Panc1 (cell line): ENCODE measurements at regions not wholly inside any gene's neighbourhood (a gene's known extent, or its start where the extent isn't known, plus 50 kb on each side); places are given as distances from the start of the nearest gene placed in this dataset.

Experiments
- POLR2AphosphoS5 ChIP-seq: IDR thresholded peaks from 2 replicates; pipeline ENCODE4 v1.6.1; 2012; ENCODE audit warnings: mild to moderate bottlenecking, low read depth, low read length, moderate library complexity
- SIN3A ChIP-seq: IDR thresholded peaks from 2 replicates; pipeline ENCODE4 v1.6.1; 2012; ENCODE audit warnings: low read depth, mild to moderate bottlenecking, low read length, moderate library complexity, borderline replicate concordance; ENCODE audit not compliant: insufficient read depth
- TCF7L2 ChIP-seq: IDR thresholded peaks from 2 replicates; pipeline ENCODE4 v1.6.1; 2011; ENCODE audit warnings: mild to moderate bottlenecking, low read depth, low read length, inconsistent platforms
- TF ChIP-seq, protein P1 (sequence below): fragments of 450-650 bp; IDR thresholded peaks from 2 replicates; pipeline ENCODE4 v1.5.1; 2017; ENCODE audit warnings: mild to moderate bottlenecking
- TF ChIP-seq, protein P2 (sequence below), 2 experiments: IDR thresholded peaks; 2 replicates each; pipeline ENCODE4 v1.6.1; 2011 to 2012; ENCODE audit warnings: low read depth in 2 of 2, control low read depth in 1 of 2, low read length in 1 of 2, mild to moderate bottlenecking in 1 of 2, moderate library complexity in 1 of 2; ENCODE audit not compliant: insufficient read depth in 1 of 2

DNA sequence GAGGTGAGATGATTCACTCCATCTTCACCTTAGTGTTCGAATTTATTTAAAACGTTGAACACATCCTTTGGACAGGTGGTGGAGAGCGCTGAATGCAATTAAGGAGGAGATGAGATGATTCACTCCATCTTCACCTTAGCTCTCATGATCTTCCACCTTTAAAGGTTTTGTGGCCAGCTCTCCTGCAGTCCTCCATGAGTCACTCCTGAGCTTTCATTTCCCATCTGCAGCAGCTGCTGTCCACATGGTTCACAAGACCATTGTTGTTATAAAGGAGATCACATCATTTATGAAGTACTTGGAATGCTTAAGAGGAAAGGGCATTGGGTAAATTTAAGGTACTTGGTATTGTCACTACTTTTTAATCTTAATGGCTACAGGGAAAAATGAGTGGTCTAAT is 298.5 kb downstream of the PAX3 start:
- TF ChIP-seq, protein P1, sequence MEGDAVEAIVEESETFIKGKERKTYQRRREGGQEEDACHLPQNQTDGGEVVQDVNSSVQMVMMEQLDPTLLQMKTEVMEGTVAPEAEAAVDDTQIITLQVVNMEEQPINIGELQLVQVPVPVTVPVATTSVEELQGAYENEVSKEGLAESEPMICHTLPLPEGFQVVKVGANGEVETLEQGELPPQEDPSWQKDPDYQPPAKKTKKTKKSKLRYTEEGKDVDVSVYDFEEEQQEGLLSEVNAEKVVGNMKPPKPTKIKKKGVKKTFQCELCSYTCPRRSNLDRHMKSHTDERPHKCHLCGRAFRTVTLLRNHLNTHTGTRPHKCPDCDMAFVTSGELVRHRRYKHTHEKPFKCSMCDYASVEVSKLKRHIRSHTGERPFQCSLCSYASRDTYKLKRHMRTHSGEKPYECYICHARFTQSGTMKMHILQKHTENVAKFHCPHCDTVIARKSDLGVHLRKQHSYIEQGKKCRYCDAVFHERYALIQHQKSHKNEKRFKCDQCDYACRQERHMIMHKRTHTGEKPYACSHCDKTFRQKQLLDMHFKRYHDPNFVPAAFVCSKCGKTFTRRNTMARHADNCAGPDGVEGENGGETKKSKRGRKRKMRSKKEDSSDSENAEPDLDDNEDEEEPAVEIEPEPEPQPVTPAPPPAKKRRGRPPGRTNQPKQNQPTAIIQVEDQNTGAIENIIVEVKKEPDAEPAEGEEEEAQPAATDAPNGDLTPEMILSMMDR: no peak
- TF ChIP-seq TCF7L2 (no peak), POLR2AphosphoS5 (no peak), SIN3A (no peak)
- TF ChIP-seq, protein P2, sequence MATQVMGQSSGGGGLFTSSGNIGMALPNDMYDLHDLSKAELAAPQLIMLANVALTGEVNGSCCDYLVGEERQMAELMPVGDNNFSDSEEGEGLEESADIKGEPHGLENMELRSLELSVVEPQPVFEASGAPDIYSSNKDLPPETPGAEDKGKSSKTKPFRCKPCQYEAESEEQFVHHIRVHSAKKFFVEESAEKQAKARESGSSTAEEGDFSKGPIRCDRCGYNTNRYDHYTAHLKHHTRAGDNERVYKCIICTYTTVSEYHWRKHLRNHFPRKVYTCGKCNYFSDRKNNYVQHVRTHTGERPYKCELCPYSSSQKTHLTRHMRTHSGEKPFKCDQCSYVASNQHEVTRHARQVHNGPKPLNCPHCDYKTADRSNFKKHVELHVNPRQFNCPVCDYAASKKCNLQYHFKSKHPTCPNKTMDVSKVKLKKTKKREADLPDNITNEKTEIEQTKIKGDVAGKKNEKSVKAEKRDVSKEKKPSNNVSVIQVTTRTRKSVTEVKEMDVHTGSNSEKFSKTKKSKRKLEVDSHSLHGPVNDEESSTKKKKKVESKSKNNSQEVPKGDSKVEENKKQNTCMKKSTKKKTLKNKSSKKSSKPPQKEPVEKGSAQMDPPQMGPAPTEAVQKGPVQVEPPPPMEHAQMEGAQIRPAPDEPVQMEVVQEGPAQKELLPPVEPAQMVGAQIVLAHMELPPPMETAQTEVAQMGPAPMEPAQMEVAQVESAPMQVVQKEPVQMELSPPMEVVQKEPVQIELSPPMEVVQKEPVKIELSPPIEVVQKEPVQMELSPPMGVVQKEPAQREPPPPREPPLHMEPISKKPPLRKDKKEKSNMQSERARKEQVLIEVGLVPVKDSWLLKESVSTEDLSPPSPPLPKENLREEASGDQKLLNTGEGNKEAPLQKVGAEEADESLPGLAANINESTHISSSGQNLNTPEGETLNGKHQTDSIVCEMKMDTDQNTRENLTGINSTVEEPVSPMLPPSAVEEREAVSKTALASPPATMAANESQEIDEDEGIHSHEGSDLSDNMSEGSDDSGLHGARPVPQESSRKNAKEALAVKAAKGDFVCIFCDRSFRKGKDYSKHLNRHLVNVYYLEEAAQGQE (IDR thresholded peaks at IDR 0.05; ENCODE audit: insufficient read depth in 1 of 2, low read depth in 2 of 2, low read length in 1 of 2): no peak
